GM18858 (cell line): ENCODE measurements at regions not wholly inside any gene's neighbourhood (a gene's known extent, or its start where the extent isn't known, plus 50 kb on each side); places are given as distances from the start of the nearest gene placed in this dataset.

Source experiments
- ATAC-seq: cut with Tn5 transposase; IDR thresholded peaks from one replicate; pipeline ENCODE4 v1.9.1; 2021; ENCODE audit not compliant: unreplicated experiment

DNA sequence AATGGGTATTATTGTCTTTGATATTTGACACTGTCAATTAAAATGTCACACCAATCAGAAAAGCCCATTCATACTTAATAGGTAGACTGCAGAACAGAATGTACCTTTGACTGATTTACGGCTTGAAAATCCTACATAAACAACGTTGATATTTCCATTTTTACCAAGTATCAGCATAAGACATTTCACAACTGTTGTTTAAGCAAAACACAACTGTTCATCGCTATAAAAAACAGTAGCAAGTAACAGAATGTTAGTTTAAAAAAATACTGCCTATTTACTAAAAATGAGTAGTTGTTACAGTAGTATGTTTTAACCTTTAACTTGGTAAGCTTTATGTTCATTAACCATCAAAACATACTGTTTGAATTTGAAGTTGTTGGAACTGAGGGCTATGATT is 1096.6 kb downstream of the PCDH17 start:
- ATAC-seq, result no peak

DNA sequence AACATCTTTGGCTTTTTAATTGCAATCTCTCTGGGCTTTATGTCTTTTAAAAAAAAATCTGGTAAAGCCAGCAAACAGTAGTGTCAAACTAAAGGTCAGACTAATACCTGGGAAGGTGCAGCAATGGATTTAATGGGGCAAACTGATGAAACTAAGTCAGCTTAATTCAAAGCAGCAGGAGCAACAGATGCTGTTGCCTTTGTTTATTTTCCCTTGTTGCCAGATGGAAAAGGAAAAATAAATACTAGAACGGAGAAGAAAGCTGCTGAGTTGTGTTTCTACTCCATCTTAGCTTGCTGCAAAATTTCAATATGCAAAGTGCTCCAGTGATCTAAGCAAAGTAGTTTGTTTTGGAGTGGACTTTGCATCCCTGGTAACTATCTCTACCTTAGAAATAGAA is 1097.8 kb downstream of the PCDH17 start:
- no peak for ATAC-seq

DNA sequence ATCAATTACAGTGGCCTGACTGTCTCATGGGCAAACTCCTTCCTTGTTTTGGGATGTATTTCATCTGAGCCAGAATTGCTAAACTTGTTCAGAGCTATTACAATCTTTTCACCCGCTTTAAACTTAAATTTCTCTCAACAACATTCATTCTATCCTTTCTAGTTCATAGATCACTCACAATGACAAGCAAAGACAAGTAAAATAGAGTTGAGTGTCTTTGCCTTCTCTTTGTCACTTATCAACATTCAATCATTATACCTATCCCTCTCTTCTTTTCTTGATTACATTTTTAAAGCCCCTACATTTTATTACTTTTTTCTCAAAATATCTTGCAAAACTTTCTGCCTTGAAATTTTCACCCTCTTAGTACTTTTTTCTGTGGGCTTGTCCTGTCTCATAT is 1113.1 kb downstream of the PCDH17 start:
- ATAC-seq, result no peak

DNA sequence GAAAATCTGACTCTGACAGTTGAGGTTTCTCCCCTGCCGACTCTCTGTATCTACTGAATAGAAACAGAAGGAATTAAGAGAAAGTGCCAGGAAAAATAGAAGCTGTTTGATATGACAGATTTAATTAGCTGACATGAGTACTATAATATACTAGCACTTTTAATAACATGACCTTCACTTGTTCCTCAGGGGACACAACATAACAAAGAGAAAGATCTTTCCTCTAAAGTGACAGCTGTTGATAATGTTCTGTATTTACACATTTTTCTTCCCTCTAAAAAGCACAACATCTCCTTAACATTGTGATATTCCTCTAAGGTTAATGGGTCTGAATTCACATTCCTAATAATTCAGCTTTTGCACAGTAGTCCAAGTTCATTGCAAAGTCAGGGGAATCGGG is 1136.0 kb downstream of the PCDH17 start:
- ATAC-seq, result no peak

DNA sequence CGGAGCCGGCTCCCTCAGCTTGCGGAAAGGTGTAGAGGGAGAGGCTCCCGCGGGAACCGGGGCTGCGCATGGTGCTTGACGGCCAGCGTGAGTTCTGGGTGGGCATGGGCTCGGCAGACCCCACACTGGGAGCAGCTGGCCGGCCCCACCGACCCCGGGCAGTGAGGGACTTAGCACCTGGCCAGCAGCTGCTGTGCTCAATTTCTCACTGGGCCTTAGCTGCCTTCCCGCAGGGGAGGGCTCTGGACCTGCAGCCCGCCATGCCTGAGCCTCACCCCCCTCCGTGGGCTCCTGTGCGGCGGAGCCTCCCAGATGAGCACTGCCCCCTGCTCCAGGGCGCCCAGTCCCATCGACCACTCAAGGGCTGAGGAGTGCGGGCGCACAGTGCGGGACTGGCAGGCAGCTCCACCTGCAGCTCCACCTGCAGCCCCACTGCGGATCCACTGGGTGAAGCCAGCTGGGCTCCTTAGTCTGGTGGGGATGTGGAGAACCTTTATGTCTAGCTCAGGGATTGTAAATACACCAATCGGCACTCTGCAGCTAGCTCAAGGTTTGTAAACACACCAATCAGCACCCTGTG is 1141.8 kb downstream of the PCDH17 start:
- ATAC-seq, result no peak

DNA sequence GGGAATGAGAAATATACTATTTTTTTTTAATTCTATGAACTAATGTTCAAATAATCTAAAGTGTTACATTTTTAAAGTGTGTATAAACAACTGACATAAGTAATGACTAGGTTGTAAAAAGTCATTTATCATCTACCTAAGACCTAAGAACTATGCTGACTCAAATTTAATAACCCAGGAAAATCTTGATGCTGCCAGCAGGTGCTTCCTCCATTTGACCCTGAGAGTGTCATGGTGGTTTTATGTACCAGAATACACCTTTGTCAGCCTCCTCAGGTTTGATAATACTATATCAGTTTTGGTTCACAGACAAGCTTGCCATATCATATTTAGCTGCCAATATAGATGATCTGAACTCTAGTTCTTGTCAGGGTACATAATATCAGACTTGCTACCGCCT is 1151.2 kb downstream of the PCDH17 start:
- ATAC-seq, result no peak

DNA sequence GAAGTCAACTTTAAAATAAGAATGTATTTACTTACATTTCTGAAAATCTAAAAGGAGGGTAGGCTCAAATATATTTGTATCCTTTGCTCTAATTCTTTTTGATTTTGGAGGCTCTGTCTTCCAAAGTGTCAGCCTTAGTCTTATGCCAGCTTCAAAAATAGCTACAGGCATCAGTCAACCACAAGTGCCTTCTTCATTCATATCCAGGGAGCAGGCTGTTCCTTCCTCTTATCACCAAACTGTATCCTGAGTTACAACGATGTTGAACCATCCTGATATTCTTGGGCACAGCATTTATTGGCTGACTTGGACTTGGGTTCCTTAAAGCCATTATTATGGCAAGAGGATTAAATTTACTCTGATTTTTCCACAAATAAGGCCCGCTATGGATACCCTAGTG is 1161.3 kb downstream of the PCDH17 start:
- ATAC-seq, result no peak

DNA sequence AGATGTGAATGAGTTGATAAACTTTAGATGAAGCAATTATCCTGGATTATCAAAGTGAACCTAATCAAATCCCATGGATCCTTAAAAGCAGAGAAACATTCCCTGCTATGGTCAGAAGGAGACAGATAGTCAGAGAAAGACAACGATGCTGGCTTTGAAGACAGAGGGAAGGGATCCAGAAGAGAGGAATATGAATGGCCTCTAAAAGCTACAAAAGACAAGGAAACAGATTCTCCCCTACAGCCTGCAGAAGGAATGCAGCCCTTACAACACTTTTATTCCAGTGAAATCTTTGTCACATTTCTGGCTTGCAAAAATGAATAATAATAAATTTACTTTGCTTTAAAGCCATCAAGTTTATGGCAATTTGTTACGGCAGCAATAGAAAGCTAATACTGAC is 1164.2 kb downstream of the PCDH17 start:
- ATAC-seq, result no peak

DNA sequence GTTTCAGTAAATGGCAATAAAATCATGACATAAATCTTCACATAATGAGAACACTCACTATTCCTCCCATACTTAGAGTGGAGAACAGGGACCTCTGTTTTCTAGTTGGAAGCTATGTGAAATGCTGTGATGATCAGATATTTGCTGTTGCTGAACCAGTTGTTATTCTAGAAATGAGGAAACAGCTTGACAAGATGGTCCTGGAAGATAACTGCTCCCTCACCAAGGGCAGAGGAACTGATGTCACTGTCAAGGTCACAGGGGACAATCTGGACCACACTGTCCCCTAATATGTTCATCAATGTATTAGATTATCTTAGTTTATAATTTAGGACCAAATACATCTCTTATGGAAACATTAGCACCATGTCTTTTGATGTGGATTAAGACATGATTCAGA is 1173.3 kb downstream of the PCDH17 start:
- no peak for ATAC-seq

DNA sequence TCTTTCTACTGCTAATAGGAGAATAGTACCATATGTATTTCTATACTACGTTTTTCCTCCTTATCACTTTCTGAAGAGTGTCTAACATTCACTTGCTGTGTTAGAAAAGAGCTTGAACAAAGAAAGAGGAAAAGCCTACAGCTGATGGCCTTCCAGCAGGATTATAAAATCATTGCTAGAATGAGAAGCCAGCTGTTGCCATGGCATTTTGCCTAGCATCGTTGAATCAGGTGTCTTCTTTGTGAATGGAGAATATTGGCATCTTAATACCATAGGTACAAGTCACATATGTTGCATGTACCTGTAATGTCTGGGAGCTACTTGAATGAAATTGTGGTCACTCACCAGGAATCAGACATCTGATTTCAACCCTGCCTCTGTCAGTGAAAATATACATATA is 1174.9 kb downstream of the PCDH17 start:
- ATAC-seq, result no peak

DNA sequence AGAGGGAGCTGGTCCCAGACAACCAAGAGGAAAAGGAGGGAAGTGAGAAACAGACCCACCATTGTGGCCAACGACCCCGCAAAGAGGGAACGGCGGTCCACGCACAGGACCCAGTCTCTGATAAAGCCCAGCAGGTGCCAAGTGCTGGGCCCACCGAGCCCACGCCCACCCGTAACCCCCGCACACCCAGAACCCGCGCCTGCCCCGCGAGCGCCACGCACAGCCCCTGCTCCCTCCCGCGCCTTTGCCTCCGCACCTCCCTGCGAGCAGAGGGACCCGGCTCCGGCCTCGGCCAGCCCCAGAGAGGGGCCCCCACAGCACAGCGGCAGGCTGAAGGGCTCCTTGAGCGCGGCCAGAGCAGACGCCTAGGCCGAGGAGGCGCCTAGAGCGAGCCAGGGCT is 1192.2 kb downstream of the PCDH17 start:
- no peak for ATAC-seq

DNA sequence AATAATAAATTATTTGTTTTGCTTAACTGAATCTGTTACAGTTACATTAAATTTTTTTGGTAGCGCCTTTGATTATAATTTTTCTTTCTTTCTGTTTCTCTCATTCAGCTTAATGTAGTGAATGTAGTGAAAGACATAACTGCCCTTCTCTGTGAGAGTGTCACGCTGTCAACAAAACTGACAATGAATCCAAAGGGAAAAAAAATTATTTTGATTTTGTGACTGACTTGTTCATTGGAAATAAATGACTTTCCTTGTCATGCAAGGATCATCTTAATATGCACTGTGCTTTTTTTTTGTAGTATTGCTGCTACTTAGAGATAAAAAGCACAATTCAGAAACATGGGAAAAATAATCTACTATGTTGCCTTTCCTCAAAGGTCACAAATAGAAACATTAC is 1196.4 kb downstream of the PCDH17 start:
- ATAC-seq, result no peak

DNA sequence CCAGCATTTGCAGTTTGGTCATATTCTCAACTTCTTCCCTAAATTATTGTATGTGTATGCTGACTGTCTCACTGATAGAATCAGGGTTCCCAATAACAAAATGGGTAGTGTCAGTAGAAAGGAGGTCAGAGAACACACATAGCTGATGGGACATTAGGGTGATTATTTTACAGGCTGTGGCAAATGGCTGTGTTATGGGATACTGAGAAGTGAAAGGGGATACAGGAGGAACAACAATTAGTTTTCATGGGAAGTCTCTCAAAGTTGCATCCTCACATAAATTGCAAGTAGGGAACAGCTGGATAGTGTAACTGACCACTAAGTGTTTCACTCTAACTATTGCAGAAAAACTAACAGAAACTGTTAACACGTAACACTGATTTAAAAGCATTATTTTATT is 1199.3 kb downstream of the PCDH17 start:
- no peak for ATAC-seq

DNA sequence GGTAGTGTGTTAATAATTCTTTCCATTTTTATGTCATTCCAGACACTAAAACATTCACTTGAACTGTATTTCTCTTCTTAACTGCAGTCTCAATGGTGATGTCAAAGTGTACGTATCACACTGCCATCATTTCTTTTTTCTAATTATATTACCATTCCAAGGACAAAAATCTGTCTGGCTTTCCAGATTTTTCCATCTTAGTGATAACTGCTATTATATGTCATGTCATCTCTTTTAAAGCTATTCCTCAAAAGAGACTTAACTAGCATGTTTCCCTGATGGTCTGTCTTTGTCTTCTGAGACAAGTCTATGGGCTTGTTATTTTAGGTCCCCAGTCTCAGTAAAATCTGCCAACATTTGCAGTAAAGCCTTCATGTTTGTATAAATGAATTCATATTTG is 1207.1 kb downstream of the PCDH17 start:
- no peak for ATAC-seq

DNA sequence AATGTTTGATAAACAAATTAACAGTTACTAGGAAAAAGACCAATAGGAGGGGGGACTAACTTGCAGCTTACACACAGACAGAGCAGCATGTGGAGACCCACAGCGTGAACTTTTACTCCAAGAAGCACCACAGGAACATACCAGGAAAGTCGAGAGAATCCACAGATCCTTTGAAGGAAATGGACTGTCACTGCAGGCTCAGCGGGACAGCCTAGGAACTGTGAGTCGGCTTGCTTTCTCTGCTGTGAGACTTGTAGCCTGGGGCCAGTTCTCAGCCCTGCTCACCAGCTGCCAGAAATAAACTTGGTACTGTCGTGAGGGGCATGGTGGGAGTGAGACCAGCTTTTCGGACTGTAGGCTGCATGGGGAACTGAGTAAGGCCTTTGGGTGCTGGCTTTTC is 1211.5 kb downstream of the PCDH17 start:
- ATAC-seq, result no peak

DNA sequence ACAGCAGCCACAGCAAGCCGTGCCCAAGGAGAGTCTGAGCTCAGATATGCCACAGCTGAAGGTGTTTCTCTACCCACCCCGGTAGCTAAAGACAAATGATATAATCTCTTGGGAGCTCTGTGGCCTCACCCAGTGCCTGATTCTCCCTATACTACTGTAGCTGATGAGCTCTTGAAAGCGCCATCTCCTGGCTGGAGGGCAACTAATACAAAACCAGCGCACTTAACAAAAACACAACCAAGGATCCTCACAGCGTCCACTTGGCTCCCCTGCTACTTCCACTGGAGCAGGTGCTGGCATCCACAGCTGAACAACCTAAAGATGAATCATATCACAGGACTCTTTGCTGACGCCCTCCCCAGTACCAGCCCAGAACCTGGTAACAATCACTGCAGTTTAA is 1212.0 kb downstream of the PCDH17 start:
- ATAC-seq, result no peak

DNA sequence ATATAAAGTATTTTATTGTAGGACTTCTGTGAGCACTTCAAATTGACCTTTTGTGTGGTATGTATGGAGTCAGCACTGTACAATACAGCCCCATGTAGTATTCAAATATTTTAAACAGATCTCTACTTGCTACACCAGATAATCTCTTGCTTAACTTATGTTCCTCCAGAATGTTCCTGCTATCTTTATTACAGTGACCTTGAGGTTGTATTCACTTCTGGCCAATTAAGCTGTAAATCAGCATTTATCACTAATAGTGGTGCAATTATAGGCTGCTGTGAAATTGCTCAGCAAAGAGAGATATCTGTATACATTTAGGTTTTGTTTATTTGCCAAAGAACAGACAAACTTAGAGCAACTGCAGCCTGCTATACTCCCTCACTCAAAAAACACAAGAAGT is 1218.6 kb downstream of the PCDH17 start:
- no peak for ATAC-seq

DNA sequence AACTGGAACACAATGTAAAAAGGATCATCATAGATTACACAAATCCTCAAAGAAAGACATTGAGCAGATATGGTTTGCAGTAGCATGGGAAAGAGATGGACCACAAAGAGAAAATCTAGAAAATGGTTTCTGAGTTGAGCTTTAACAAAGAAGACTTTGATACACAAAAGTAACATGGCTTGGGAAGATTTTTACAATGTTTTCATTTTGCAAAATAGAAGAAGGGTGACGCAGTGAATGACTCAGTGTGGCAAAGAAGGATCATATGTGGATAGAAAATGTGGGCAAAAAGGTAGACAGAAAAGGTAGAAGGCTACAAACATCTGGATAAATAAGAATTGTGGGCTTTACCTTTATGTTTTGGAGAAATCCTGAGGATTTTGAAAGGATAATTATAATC is 1220.5 kb downstream of the PCDH17 start:
- no peak for ATAC-seq

DNA sequence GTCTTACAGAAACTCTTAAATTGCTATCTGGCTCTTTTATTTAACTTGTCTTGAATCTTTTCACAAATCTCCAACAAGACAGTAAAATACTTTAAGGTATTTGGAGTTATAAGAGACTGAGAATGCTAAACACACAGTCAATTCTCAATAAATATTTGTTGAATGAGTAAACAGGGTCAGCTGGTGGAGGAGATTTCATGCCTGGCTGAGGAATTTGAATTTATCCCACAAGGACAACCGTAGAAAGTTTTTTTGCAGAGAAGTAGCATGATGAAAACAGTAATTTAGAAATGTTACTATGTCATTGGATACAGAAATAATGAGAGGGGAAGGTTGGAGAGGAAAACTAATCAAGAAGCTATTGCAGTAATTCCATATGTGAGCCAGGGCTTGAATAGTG is 1223.7 kb downstream of the PCDH17 start:
- ATAC-seq, result no peak

DNA sequence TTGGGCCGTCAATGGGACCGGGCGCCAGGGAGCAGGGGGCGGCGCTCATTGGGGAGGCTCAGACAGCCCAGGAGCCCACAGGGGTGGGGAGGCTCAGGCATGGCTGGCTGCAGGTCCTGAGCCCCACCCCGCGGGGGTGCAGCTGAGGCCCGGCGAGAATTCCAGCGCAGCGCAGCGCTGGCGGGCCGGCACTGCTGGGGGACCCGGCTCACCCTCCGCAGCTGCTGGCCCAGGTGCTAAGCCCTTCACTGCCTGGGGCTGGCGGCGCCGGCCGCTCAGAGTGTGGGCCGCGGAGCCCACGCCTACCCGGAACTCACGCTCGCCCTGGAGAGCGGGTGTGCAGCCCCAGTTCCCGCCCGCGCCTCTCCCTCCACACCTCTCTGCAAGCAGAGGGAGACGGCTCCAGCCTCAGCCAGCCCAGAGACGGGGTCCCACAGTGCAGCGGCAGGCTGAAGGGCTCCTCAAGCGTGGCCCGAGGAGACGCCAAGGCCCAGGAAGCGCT is 1227.4 kb downstream of the PCDH17 start:
- ATAC-seq, result no peak

DNA sequence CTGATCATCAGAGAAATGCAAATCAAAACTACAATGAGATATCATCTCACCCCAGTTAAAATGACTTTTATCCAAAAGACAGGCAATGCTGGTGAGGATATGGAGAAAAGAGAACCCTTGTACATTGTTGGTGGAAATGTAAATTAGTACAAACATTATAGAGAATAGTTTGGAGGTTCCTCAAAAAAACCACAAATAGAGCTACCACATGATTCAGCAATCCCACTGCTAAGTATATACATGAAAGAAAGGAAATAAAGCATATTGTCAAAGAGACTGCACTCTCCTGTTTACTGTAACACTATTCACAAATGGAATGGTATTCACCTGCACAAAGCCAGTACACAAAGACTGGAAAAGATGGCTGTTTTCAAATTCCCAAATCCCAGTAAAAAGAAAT is 1233.7 kb downstream of the PCDH17 start:
- ATAC-seq, result no peak

DNA sequence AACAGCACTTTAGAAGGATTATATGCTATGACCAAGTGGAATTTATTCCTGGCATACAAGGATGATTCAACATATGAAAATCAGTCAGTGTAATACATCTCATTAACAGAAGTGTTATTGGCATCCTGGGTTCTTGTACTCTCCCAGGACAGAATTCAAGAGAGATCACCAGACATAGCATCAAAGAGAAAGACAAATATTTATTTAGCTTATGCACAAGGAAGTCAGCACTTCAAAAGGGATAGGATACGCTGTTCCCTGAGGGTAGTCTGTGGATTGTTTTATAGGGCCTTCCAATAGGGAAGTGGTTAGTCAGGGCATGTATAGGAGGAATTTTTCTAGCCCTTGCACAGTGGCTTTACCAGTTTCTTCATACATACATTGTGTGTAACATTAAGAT is 1238.0 kb downstream of the PCDH17 start:
- ATAC-seq, result no peak

DNA sequence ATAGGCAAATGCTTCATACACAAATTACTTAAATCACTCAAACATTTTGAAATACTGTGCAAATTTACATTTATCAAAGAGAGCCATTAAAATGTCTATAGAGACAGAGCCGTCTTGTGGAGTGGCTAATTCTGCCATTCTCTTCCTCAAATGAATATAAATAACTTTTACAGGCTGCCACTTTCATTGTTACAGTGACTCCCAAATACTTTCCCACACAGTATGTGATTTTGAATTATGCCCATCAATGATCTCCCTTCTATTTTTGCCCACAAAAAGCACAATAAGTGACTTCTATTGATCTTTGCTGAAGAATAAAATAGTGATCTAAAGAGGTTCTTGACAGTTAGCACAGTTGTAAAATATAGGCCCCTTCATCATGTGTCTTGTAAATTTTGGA is 1244.9 kb downstream of the PCDH17 start:
- no peak for ATAC-seq

DNA sequence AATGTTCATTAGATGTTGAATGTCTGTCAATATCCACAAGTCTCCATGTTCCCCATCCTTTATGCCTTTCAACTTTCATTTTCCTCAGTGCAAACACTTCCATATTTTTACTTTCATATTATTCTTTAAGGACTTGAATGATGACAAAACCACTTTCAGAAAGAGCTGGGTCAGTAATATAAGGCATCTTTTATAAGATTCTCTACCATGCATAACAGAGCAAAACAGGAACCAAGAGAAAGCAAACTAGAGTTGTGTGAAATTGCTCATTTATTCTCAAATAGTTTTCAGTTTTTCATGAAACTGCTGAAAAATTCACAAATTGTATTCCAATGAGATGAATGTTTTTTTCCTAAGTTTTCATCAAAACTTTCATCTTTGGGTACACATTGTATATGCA is 1247.6 kb downstream of the PCDH17 start:
- no peak for ATAC-seq
